Pulmonary artery endothelial cell (primary cell): ENCODE measurements at regions not wholly inside any gene's neighbourhood (a gene's known extent, or its start where the extent isn't known, plus 50 kb on each side); places are given as distances from the start of the nearest gene placed in this dataset.

Experiments
- DNase-seq: peaks from one replicate; pipeline ENCODE4 v3.0.0-alpha.2; 2011; ENCODE audit warnings: low read depth, low spot score

- DNase-seq: no peak
Observed at GRCh38 chr7:121451367-121452094, 55.4 kb upstream of the FAM3C start.

- no peak for DNase-seq
Observed at GRCh38 chr7:121450631-121451198, 54.6 kb upstream of the FAM3C start.

GRCh38 chr7:121449735-121450240 lies 53.7 kb upstream of the FAM3C start:
- no peak for DNase-seq

- no peak for DNase-seq
Observed at GRCh38 chr7:121449329-121449728, 53.2 kb upstream of the FAM3C start.

- DNase-seq: no peak
Observed at GRCh38 chr7:121448429-121448828, 52.3 kb upstream of the FAM3C start.

GRCh38 chr7:121447911-121448300 lies 51.8 kb upstream of the FAM3C start:
- no peak for DNase-seq

- DNase-seq: no peak
Observed at GRCh38 chr7:121447243-121447910, 51.3 kb upstream of the FAM3C start.

- DNase-seq: no peak
Observed at GRCh38 chr7:121446526-121446925, 50.4 kb upstream of the FAM3C start.
